Neutrophil (primary cell): ENCODE measurements at regions not wholly inside any gene's neighbourhood (a gene's known extent, or its start where the extent isn't known, plus 50 kb on each side); places are given as distances from the start of the nearest gene placed in this dataset.
"Not testable (repeated sequence)": the region's sequence is repeated elsewhere in the genome, so short reads cannot be mapped to it uniquely, and the experiment has no call there.

Experiments
- H3K27ac ChIP-seq: fragments of 200-600 bp; sonication (generic); 2 replicates; pipeline ENCODE4 v1.5.1; 2016; ENCODE audit warnings: mild to moderate bottlenecking, moderate library complexity
- H3K27me3 ChIP-seq: fragments of 200-600 bp; sonication (generic); 2 replicates; pipeline ENCODE4 v1.6.0; 2016; ENCODE audit warnings: mild to moderate bottlenecking
- H3K36me3 ChIP-seq: fragments of 200-600 bp; sonication (generic); 2 replicates; pipeline ENCODE4 v1.5.1; 2017
- H3K4me1 ChIP-seq, 2 experiments: fragments of 200-600 bp in 1 of 2; sonication (generic) in 1 of 2; 1 replicate in 1 of 2; 2 replicates in 1 of 2; pipeline versions ENCODE4 v1.5.1 to v1.6.1; 2013 to 2016; ENCODE audit warnings: low read depth in 1 of 2, low read length in 1 of 2, mild to moderate bottlenecking in 1 of 2, moderate library complexity in 1 of 2; ENCODE audit not compliant: control insufficient read depth in 1 of 2, insufficient read depth in 1 of 2
- H3K4me3 ChIP-seq, 2 experiments: fragments of 200-600 bp in 1 of 2; sonication (generic) in 1 of 2; 1 replicate in 1 of 2; 2 replicates in 1 of 2; pipeline ENCODE4 v1.5.1; 2013 to 2016; ENCODE audit warnings: low read depth in 1 of 2, low read length in 1 of 2, mild to moderate bottlenecking in 1 of 2, moderate library complexity in 1 of 2
- H3K9me3 ChIP-seq: fragments of 200-600 bp; sonication (generic); 2 replicates; pipeline ENCODE4 v1.5.1; 2016
- TF ChIP-seq, protein P1 (sequence below): fragments of 200-600 bp; sonication (generic); IDR thresholded peaks from 2 replicates; pipeline ENCODE4 v1.5.1; 2016; ENCODE audit warnings: antibody characterized with exemption

DNA sequence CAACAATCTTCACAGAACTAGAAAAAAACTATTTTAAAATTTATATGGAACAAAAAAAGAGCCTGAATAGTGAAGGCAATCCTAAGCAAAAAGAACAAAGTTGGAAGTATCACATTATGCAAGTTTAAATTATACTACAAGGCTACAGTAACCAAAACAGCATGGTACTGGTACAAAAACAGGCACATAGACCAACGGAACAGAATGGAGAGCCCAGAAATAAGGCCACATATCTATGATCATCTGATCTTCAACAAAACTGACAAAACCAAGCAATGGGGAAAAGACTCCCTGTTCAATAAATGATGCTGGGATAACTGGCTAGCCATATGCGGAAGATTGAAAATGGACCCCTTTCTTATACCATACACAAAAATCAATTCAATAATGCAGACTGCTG is 74.4 kb upstream of the RTN4 start:
- not testable (repeated sequence) for H3K27me3 ChIP-seq, H3K4me3 ChIP-seq, H3K9me3 ChIP-seq, H3K27ac ChIP-seq, H3K36me3 ChIP-seq
- H3K4me1 ChIP-seq, result peaks cover 40 to 42% of the 10 kb centered on the region in 2 experiments

DNA sequence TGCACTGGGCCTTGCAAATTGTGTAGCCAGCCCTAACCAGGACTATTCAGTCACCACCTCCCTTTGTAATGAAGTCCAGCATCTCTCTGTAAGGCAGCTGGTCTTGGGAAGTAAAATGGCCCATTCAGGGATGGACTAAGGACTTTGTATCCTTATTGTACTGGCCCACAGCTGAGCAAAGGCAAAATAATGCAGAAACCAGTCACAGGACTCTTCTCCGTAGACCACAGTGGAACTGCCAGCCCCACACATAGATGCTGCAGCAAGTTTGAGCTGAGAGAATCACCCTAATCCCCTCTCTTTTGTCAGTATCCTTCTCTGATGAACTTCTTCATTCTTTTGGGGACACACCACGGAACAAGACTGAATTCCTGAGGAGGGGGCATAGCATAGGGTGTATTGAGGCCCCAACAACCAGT is 73.6 kb upstream of the RTN4 start:
- no peaks in the 10 kb centered on the region for H3K9me3 ChIP-seq
- H3K27me3 ChIP-seq, result no peaks in the 10 kb centered on the region
- no peaks in the 10 kb centered on the region for H3K36me3 ChIP-seq
- H3K27ac ChIP-seq, result no peak overlapping the region
- H3K4me1 ChIP-seq, result peaks cover 41 to 42% of the 10 kb centered on the region in 2 experiments
- H3K4me3 ChIP-seq, result no peak overlapping the region
- TF ChIP-seq, protein P1, sequence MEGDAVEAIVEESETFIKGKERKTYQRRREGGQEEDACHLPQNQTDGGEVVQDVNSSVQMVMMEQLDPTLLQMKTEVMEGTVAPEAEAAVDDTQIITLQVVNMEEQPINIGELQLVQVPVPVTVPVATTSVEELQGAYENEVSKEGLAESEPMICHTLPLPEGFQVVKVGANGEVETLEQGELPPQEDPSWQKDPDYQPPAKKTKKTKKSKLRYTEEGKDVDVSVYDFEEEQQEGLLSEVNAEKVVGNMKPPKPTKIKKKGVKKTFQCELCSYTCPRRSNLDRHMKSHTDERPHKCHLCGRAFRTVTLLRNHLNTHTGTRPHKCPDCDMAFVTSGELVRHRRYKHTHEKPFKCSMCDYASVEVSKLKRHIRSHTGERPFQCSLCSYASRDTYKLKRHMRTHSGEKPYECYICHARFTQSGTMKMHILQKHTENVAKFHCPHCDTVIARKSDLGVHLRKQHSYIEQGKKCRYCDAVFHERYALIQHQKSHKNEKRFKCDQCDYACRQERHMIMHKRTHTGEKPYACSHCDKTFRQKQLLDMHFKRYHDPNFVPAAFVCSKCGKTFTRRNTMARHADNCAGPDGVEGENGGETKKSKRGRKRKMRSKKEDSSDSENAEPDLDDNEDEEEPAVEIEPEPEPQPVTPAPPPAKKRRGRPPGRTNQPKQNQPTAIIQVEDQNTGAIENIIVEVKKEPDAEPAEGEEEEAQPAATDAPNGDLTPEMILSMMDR, result no peak

DNA sequence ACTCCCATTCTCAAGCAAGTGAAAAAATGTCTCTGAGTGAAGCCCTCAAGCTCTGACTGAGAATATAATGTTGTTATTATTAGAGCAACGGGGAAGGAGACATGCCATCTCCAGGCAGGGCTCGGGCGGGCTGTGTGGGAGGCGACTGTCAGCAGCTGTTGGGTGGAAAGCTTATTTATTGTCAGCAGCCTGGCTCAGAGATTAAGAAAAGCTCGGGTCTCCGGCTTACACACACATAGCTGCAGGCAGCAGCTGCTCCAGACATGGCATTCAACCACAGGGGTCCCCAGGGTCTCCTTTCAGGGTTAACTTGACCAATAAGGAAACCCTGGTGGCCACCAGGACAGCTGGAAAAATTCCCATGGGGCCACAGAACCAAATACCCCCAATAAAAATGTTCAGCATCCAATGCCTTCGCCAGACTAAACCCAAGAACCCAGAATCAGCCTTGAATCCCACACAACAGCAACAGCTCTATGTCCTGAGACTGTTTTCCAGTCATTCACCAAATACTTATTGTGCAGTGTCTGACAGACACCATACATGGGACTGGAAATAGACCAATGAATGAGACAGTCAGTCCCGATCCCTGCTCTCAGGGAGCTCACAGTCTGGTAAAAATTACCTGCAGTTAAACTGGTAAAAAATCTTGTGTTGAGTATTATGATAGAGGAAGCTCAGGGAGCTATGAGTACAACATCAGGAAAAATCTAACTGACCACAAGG is 70.5 kb upstream of the RTN4 start:
- Histone ChIP-seq H3K36me3 (no peaks in the 10 kb centered on the region), H3K9me3 (no peaks in the 10 kb centered on the region), H3K27me3 (no peaks in the 10 kb centered on the region), H3K27ac (peak overlapping the region; percentile 71), H3K4me1 (peaks cover 46 to 50% of the 10 kb centered on the region in 2 experiments), H3K4me3 (no peak overlapping the region)
- TF ChIP-seq, protein P1, result no peak

DNA sequence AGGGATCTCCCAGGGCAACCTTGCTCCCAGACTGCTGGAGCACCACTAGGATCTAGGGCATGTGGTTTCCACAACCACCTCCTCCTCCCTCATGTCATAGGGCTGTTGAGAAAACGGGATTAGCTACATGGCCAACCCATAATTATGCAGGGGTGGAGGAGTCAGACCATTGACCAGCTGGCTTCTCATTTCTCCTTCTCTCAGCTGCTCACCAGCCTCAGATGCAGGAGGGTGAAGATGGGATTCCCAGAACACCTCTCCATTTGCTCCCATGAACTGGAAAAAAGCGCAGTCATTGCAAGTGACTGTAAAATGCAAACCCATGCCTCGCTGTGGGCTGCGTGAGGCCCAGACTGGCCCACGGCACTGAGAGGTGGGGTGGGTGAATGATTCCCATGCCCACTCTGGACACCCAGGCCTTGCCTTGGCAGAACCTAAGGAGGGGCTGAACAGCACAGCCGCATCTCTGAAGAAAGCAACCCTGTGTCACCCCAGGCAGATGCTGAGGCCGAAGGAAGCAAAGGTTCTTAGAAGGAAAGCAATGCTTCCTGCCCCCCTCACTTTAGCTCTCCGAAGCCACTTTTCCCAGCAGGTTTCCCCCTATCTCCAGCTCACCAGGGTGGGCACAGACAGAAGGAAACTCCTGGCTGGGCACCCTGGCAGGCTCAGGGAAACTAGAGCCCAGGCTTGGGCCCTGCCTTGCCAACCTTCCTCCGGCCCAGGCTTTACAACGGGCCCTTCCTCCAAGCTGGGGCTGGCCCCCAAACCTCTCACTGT is 69.6 kb upstream of the RTN4 start:
- Histone ChIP-seq H3K27me3 (no peaks in the 10 kb centered on the region), H3K4me3 (no peak overlapping the region), H3K9me3 (no peaks in the 10 kb centered on the region), H3K27ac (peak overlapping the region; percentile 4), H3K36me3 (no peaks in the 10 kb centered on the region), H3K4me1 (peaks cover 46 to 56% of the 10 kb centered on the region in 2 experiments)
- TF ChIP-seq, protein P1, result no peak

DNA sequence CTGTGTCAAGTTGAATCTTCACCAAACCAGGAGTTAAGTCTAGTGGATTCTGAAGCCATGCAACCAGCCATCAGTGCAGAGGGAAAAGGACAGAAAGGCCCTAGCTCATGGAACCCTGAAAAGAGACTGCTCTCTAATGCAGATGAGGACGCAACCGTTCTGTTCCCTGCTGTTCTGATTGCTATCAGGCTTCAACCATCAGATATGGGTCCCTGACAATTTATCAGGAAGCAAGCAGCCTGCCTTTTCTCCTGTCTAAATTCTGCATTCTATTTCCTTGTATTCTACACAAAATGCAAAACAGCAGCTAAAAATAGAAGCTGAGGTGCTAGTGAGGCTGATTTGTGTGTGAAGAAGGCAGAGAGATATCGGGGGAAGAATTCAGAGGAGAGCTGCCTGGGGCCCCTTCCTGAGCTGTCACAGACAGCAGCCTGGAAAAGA is 68.4 kb upstream of the RTN4 start:
- Histone ChIP-seq H3K9me3 (no peaks in the 10 kb centered on the region), H3K36me3 (no peaks in the 10 kb centered on the region), H3K4me3 (no peak overlapping the region), H3K4me1 (peaks cover 50 to 62% of the 10 kb centered on the region in 2 experiments), H3K27ac (peak overlapping the region; percentile 9), H3K27me3 (no peaks in the 10 kb centered on the region)
- TF ChIP-seq, protein P1, result no peak

DNA sequence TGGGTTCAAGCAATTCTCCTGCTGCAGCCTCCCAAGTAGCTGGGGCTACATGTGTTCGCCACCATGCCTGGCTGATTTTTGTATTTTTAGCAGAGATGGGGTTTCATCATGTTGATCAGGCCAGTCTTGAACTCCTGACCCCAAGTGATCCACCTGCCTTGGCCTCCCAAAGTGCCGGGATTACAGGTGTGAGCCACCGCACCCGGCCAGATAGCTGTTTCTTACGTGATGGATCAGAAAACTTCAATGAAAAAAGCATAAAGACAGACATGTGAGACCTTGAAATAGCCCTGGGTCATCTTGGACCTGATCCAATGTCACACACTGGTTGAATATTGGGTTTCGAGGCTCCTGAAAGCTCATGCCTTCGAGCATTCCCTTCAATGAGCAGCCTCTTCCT is 66.7 kb upstream of the RTN4 start:
- no peaks in the 10 kb centered on the region for H3K27me3 ChIP-seq
- TF ChIP-seq, protein P1, result no peak
- H3K9me3 ChIP-seq, result no peaks in the 10 kb centered on the region
- no peak overlapping the region for H3K4me3 ChIP-seq
- no peaks in the 10 kb centered on the region for H3K36me3 ChIP-seq
- peaks cover 57 to 68% of the 10 kb centered on the region in 2 experiments for H3K4me1 ChIP-seq
- H3K27ac ChIP-seq, result no peak overlapping the region
